NOMO-1 treated with dmso at 0.1 percent for 144 hours (cell line): ENCODE measurements at regions not wholly inside any gene's neighbourhood (a gene's known extent, or its start where the extent isn't known, plus 50 kb on each side); places are given as distances from the start of the nearest gene placed in this dataset.
"Not testable (repeated sequence)": the region's sequence is repeated elsewhere in the genome, so short reads cannot be mapped to it uniquely, and the experiment has no call there.

Experiments
- DNase-seq: peaks from one replicate; lab custom pipeline; 2025; ENCODE audit not compliant: unreplicated experiment; lab: John Stamatoyannopoulos, UW

DNA sequence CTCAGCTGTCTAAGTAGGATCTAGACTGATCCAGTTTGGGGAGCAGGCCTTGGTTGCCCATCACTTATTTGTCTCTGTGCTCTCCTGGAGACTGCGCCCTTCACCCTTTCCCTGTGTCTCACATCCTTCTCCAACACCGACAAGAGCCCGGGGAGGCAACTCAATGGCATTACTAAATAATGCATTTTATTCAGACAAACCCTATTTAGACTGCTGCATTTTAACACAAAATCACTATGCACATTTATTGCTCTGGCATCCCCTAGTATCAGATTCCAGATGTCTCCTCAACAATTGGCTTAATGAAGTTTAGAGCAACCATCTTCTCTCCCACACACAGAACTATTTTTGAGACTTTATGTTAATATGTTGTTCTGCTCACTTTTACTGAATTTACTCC, 436.4 kb upstream of the CHRM3 start:
- no peak for DNase-seq

DNA sequence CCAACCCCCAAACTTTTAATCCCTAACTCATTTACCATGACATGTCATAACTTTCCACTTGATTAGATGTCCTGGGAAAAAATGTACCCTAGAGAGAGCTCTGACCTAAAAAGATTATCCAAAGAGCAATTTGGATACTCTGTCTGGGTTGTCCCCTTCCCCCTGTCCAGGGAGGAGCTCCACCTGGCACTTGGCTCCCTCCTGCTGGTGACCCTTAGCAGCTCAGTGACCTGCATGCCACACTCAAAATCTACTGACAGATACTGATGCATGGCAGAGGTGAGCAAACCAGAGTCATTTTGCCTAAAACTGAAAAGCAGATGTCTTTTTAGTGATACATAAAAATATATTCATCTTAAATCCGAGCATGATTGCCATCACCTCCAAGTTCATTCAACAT, 442.3 kb upstream of the CHRM3 start:
- DNase-seq = no peak

DNA sequence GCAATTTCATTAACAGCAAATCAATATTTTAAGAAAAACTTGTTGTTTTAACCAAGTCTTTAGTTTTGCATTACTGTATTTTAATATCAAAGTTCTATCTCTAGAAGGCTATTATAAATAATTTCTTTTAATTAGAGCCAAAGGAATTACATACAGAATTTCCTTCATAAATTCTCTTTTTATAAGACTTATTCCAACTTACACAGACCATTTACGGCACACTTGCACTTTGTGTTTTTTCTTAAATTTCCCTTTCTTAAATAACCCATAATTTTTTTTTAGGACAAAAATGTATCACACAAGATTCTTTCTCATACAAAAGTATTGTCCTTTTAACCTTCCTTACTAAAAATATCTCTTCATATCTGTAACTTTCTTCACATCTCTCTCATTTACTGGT, 458.5 kb upstream of the CHRM3 start:
- no peak for DNase-seq

DNA sequence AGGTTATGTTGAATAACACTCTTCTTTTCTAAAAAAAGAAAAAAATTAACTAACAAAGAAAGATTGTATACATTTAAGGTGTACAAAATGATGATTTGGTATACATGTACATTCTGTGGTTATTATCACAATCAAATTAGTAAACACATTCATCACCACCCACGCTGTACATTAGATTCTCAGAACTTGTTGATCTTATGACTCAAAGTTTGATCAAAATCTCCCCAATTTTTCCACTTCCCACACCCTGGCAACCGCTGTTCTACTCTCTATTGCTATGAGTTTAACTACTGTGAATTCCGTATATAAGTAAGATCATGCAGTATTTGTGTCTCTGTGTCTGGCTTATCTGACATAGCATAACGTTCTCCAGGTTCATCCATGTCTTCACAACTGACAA, 469.5 kb upstream of the CHRM3 start:
- no peak for DNase-seq

DNA sequence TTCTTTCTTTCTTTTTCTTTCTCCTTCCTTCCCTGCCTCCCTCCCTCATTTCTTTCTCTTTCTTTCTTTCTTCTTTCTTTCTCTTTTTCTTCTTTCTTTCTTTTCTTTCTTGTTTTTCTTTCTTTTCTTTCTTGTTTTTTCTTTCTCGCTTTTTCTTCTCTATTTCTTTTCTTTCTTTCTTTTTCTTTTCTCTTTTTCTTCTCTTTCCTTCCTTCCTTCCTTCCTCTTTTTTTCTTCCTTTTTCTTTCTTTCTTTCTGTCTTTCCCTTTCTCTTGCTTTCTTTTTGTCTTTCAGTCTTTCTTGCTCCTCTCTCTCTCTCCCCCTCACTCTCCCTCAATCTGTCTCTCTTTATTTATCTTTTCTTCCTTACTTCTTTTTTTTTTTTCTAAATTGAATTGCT, 472.0 kb upstream of the CHRM3 start:
- DNase-seq = no peak

DNA sequence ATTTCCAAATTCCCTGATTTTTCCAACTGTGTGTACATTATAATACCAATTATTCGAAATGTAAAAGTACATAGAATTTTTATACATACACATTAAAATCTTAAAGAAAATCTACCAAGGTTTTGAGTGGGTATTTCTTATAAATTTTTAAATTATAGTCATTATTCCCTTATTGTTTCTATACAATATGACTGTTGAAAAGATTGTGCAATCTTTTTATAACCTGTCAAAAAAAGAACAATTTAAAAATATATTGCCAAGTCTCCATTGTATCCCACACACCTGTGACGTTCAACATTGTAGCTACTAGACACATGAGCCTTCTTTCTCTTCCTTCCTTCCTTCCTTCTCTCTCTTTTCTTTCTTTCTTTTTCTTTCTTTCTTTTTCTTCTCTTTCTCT, 473.2 kb upstream of the CHRM3 start:
- DNase-seq = no peak

DNA sequence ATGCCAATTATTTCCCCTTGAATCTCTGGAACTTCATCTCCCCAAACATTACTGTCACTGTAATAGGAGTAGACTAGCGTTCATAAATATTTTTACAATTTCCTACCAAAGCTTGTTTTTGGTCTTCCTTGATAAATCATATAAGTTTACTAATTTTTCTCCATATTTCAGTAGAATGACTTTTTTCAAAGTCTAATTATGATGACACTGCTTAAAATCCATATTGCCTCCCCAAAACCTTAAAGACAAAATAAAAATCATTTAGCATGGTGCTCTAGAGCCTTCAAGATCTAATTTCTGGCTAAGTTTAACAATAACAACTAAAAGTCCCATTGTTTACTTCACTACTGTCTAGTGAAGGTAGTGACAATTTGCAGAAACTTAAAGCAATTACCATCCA, 474.2 kb upstream of the CHRM3 start:
- no peak for DNase-seq

DNA sequence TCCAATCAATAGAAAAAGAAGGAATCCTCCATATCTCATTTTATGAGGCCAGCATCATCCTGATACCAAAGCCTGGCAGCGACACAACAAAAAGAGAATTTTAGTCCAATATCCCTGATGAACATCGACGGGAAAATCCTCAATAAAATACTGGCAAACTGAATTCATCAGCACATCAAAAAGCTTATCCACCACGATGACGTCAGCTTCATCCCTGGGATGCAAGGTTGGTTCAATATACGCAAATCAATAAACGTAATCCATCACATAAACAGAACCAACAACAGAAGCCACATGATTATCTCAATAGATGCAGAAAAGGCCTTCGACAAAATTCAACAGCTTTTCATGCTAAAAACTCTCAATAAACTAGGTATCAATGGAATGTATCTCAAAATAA, 483.6 kb upstream of the CHRM3 start:
- DNase-seq = not testable (repeated sequence)

DNA sequence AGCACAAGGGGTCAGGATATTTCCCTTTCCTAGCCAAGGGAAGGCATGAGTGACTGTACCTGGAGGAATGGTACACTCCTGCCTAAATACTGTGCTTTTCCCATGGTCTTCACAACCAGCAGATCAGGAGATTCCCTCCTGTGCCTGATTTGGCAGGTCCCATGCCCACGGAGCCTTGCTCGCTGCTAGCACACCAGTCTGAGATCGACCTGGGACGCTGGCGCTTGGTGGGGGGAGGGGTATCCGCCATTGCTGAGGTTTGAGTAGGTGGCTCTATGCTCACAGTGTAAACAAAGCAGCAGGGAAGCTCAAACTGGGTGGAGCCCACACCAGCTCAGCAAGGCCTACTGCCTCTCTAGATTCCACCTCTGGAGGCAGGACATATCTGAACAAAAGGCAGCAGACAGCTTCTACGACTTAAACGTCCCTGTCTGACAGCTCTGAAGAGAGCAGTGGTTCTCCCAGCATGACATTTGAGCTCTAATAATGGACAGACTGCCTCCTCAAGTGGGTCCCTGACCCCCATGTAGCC, 486.0 kb upstream of the CHRM3 start:
- no peak for DNase-seq

DNA sequence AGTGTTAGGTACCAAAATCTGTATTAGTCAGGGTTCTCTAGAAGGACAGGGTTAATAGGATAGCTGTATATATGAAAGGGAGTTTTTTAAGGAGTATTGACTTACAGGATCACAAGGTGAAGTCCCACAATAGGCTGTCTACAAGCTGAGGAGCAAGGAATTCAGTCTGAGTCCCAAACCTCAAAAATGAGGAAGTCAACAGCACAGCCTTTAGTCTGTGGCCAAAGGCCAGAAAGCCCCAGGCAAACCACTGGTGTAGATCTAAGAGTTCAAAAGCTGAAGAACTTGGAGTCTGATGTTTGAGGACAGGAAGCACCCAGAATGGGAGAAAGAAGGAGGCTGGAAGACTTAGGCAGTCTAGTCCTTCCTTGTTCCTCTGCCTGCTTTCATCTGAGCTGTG, 487.5 kb upstream of the CHRM3 start:
- no peak for DNase-seq

DNA sequence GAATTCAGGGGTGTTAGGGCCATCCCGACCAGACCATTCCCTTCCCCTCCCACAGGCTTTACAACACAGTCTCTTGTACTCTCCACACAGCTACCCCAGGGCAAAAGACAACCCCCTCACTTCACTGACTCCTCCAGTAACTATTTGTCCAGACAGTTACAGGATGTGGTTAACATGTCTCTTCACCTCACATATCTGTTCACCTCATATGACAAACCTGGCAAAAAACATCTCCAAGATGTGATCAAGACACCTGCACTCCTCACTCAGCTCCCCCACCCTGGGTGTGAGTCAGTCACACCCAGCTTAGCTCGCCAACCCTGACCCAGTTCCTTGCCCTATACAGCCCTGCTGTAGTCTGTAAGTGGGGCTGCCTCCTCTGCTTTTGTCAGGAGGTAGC, 490.5 kb upstream of the CHRM3 start:
- no peak for DNase-seq

DNA sequence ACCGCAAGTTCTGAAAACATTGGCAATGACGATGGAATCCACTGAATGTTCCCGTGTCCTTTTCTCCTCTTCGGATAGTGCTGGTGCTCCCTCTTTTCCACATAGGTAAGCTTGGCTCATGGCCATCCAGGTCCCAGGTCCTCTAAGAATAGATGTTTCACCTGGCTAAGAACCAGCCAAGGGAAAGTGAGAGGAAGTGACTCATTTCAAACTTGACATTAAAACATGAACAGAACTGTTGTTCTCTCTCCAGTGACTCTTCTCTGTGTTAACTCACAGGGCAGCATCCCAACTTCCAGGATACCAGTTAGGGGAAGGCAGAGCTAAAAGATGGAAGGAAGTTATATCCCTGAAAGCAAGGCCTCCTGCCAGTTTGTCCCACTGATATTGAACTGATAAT, 493.8 kb upstream of the CHRM3 start:
- DNase-seq = no peak

DNA sequence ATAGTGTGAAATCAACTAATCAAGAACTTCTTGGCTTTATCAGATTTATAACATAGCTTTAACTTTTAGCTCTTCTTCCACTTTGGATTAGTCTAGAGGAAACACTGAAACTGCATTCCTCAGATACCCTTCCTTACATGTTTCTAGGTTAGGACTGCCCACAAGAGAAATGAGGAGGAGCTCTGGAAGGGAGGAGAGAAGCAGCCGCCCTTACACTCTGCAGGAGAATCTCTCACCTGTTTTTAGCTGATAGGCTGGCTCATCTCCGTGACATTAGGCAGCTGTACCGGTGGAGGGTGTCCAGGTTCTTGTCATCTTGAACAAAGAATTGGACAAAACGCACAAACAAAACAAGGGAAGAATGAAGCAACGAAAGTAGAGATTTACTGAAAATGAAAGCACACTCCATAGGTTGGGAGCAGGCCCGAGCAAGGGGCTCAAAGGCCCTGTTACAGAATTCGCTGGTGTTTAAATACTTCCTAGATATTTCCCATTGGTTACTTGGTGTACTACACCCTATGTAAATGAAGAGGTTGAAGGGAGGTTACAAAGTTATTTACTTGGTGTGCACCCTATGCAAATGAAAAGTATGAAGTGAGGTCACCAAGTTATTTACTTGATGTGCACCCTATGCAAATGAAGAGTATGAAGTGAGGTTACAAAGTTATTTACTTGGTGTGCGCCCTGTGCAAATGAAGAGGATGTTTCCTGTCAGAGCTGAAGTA, 524.9 kb upstream of the CHRM3 start:
- no peak for DNase-seq

DNA sequence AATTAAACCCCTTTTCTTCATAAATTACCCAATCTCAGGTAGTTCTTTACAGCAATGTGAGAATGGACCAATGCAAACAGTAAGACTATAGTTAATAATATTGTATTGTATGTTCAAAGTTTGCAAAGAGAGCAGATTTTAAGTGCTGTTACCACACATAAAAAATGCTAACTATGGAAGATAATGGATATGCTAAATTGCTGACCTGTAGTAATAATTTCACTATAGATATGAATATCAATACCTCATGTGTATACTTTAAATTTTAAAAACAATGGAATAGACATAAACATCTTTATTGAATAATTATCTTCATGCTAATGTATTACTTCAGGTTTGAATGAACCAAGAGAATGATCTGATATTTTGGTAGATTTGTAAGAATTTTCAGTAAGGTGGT, 552.4 kb upstream of the CHRM3 start:
- no peak for DNase-seq

DNA sequence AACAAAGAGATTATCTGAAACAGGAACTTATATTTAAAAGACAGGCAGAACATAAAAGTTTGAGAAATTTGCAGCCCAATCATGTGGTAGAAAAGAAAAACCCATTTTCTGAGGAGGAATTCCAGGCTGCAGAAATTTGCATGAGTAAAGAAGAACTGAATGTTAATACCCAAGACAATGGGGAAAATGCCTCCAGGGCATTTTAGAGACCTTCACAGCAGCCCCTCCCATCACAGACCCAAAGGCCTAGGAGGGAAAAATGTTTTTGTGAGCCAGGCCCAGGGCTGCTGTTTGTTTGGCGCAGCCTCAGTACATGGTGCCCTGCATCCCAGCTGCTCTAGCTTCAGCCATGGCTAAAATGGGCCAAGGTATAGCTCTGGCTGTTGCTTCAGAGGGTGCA, 554.3 kb upstream of the CHRM3 start:
- no peak for DNase-seq

DNA sequence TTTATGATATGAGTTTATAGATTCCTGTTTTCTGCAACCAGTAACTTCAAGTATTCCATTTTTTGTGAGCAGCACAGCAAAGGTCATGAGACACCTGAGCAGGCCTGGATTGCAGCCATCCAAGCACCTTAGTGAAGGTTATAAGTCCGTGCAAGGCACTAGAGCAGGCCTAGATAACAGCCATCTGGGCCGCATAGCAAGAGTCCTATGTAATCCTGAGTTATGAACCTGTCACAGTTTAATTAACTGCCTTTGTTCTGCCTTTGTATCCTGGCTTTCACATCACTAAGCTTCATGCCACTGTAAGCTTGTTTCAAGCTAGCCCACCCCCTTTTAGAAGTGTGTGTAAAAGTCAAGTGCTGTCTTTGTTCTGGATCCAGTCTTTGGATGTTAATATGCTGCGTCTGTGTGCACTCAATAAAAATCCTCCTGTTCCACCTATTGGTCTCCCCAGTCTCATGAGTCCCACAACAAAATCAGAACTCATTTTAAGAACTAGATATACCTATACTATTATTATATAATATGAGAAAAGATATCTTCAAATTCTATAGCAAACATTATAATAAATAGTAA, 556.2 kb upstream of the CHRM3 start:
- no peak for DNase-seq

DNA sequence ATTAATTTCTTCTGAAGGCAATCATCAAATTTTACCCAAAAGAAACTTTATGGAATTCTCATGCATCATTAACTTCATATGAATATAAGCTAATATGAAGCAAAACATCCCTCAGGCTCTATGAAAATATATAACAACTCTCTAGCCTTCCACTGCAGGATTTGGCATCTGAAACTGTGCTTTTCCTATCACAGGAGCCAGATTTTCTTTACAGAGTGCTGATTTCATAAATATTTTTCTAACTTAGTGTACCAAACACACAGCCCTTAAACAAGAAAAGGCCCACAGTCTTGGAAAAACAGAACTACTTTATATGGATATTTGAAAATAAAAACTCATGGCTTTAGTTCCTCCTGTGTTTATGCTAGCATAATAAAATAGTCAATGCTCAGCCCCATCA, 559.5 kb upstream of the CHRM3 start:
- no peak for DNase-seq

DNA sequence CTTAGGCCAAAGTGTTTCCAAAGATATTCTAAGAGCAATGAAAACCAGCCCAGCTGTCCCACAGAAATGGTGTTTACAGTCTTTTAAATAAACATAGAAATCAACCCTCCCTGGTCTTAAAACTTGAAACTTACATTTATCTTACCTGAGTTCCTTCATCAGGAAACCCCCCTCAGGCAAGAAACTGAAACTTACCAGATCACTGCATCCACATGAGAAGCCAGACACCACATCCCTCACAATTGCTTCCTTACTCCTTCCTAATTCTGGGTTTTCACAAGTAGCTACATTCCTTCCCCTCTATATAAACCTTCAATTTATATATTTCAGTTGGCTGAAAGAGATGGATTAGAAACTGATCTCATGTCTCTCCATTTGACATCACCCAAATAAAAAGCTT, 563.0 kb upstream of the CHRM3 start:
- no peak for DNase-seq

DNA sequence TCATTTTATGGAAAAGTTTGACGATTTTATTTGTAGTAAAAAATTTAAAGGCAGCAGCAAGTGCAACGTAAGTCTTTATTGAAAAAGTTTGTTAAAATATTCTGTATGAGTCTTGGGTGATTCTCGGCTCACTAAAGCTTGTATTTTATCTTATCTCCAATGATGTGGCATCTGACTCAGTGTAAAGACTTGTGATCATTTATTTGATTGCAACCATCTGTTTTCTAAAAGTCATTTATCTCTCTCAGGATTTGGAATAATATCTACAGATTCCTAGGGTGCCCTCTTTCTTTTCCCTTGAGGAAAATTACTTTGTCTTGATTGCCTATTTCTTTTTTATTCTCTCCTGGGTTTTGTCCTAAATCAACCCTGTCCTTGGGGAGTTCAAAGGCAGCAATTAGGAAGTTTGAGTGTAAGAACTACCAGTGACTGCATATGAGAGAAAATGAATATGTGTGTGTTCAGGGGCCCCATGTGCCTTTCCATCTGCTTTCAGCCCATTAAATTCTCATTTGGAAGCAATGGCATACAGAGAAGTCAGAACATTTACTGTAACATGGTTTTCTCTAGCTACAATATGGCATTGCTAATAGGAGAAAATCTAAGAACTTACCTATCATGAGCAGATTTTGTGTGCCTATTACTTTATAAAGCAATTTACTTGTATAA, 575.0 kb upstream of the CHRM3 start:
- DNase-seq = no peak

DNA sequence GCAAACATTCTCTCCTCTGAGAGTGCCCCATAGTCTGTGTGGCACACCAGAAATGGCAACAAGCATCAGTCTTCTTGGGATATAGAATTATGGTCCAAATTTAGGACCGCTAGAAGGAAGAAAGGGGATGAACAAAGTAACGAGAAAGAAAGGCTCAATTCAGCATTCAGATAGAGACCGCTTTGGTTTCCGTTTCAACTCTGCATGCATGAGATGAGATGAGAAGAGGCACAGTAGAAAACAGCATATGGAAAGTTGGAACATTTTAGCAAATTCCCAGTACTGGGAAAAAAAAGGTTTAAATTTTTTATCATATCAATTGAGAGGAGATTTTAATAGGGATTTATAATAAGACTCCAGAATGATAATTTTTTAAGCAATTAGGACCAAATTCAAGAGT, 595.5 kb upstream of the CHRM3 start:
- DNase-seq = no peak

DNA sequence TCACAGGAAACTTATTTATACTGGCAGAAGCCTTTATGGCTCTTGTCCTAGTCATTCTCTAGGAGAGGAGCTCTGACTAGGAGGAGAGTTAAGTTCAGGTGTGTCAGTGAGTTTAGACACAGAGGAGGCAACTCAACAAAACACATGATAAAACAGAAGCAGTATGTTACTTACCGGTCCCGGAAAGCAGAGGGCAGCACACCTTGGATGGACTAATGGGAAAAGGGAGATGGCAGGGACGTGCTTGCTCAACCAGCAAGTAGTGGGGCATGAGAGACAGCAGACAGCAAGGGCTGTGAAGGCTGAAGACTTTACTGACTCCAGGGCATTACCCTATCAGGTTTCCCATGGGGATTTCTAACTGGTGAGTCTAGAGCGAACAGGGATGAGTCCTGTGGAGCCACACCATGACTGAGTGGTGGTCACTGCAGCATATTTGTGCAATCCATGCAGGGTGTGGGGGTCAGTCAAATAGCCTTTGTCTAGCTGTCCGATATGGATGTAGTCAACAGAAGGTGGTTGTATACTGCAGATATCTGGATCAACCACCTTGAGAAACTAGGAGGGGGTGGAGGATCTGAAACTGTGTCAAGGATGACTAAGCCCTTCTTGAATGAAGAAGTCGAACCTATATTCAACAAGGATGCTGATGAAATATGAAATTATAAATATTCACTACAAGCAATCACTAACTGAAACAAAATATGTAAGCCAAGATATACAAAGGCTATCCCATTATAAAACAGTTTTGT, 596.3 kb upstream of the CHRM3 start:
- DNase-seq = no peak

DNA sequence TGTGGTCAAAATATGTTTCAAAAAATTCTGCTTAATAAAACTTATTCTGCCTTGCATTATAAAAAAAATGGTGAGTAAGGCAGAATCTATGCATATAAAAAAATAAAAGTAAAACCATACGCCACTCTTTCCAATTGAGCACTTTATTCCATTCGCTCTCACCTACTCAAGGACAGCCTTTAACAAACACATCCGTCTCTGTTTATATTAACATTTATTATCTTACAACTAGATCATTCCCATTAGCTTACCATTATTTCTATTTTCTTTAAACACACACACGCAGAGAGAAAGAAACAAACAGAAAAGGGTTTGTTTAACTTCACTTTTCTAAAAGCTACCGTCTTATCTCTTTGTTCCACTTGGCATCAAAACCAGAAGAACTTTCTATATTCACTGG, 598.9 kb upstream of the CHRM3 start:
- no peak for DNase-seq
